HTR-8/SVneo (cell line): ENCODE measurements at regions not wholly inside any gene's neighbourhood (a gene's known extent, or its start where the extent isn't known, plus 50 kb on each side); places are given as distances from the start of the nearest gene placed in this dataset.
"Not testable (repeated sequence)": the region's sequence is repeated elsewhere in the genome, so short reads cannot be mapped to it uniquely, and the experiment has no call there.

ENCODE experiments used
- DNase-seq: peaks from one replicate; pipeline ENCODE4 v3.0.0; 2011; ENCODE audit warnings: low spot score, mixed read lengths; ENCODE audit not compliant: insufficient read length
- FAIRE-seq: peaks from 2 replicates; lab custom pipeline; 2011; peaks lifted over from hg19 to GRCh38; lab: Jason Lieb, UNC

DNA sequence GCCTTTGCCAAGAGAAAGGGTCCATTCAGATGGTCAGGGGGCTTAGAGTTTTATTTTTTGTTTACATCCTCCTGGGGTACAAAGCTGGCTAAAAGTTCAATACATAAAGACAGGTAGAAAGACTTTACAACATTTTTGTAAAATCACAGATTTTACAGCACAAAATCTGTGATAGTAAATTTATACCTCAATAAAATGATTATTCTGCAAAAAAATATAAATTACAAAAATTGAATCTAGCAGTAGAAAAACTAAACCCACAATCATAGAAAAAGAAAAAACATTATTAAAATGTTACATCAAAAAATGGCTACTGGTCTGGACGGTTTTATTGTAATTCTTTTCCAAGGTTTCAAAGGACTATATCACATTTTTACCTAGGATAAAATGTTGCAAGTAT is 674.2 kb upstream of the CHAC2 start:
- no peak for FAIRE-seq
- DNase-seq: no peak

DNA sequence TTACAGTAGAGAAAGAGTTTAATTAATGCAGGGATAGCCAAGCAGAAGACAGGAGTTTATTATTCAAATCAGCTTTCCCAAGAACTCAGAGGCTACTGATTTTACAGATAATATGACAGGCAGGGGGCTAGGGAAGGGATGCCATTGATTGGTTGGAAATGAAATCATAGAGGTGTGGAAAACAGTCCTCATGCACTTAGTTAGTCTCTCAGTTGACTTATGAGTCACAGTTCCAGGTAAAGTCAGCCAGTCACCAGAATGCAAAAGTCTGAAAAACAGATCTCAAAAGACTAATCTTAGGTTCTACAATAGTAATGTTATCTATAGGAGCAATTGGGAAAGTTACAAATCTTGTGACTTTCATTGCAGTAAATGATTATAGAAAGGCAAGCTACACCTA is 676.4 kb upstream of the CHAC2 start:
- no peak for DNase-seq
- FAIRE-seq: no peak

DNA sequence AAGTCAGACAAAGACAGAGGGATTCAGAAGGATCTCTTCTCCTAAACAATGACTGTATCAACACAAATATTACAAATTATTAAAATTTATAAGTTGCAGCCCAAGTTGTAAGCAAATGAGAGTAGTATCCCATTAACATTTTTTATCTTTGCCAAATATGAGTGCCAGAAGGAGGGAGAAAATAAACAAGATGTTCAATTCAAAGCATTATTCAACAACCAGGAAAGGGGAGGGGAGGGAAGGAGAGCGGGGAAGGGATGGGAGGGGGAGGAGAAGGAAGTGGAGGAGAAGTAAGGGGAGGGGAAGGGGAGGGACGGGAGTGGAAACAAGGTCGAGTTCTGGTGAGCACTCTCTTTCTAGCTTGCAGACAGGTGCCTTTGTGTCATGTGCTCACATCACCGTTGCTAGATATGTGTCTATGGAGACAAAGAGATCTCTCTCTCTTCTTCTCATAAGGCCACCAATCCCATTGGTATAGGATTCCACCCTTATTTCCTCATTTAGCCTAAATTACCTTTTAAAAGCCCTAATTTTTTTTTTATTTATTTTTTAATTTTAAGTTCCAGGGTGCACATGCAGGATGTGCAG is 679.6 kb upstream of the CHAC2 start:
- FAIRE-seq (peak; percentile 23), DNase-seq (no peak)

DNA sequence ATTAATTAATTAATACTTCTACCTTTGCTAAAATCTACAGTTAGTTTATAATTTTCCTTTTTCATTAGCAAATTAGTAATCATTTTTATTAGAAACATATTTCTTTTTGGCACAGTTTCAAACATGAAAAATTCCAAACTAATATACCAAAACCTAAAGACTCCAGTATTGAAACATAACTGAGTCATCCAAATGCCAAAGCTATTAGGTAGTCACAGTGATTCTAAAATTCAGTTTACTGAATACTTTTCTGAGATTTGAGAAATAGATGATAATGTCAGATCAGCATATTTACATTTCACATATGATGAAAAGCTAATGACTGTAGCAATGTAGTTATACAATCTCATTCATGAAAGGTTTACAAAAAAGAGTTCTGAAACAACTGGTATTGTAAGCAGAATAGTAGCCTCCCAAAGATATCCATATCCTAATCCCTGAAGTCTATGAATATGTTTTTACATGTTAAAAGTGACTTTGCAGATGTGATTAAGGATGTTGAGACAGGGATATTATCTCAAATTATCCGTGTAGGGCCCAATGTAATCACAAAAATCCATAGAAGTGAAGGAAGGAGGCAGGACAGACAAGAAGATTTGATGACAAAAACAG is 680.2 kb upstream of the CHAC2 start:
- DNase-seq (peak; percentile 35), FAIRE-seq (peak; percentile 63)

DNA sequence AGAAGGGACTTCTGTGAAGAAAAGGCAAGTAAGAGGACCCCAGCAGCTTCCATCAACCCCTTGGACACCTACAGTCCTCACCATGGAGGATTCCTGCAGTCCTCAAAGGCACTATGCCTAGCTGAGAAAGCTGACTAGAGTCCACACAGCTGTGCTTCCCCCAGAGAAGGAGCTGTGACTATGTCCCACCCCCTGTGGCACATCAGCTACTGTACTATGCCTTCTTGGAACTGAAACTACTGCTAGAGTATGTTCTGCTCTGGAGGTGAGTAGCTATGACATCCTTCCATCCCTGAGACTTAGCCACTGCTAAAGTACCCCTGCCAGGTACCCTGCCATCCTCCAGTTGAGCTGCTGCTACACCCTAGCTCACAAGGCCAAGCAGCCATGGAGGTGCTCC is 690.2 kb upstream of the CHAC2 start:
- DNase-seq: no peak
- FAIRE-seq: peak; percentile 69

DNA sequence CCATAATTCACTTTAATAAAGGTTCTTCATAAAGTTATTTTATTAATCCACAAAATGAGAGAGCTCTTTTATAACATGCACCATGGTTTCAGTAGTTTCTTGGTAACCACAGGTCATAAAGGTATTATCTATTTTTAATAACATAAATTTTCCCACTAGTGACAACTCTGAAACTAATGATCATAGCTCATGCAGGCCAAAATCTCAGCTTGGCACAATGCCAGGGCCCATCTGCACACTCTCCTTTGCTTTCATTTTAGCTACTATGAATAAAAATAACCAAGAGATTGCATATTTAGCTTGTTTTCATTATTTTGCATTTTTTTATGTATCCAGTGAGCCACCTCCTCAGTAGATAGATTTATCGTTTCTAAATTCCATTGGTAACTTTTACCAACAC is 691.8 kb upstream of the CHAC2 start:
- FAIRE-seq (no peak), DNase-seq (no peak)

DNA sequence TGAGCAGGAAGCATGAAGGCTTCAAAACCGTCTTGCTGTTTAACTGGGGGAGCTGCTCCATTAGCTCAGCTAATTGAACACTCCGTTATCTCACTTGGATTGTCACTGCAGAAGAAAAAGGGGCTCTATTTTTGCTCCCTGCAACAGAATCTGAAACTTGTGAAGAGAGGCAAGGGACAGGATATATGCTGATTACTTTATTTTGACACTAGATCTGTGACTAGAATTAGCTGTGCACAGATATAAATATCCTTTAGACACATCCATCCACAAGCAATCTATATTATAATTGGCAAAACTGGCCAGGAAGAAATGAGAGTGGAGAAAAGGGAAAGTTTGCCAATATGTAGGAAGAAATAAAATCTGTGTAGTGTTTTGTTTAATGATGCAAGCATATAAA is 700.1 kb upstream of the CHAC2 start:
- no peak for FAIRE-seq
- DNase-seq: no peak

DNA sequence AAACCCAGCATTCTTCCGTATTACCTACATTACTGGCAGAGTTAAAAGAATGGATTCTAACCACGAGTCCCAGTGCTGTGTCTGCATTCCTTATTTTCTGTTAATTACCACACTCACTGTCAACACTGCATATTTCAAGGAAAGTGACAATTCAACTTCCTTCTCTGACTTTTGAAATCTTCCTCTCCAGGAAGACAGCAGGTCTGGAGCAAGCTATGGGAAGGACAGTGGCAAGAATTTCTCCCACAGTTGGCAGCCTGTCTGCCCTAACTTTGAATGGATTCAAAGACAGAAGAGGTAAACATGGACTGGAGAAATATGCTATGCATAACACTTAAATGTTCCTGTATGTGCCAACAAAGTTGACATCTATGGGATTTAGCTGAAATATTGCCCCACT is 700.5 kb upstream of the CHAC2 start:
- FAIRE-seq (no peak), DNase-seq (no peak)

DNA sequence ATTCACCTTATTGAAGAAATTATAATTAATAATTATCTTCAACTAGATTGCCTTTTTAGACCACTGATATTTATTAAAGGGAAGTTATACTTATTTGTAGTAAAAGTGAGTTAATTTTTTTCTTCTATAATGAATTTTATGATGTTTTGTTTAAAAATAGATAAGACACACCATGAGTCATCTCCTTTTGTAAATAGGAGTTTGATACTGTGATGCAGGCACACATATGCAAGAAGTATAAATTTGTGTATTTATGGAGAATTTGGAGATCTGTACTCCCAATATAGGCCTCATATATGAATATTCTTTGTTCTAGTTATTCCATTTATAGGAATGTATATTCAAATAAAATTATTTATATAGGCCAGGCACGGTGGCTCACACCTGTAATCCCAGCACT is 703.5 kb upstream of the CHAC2 start:
- FAIRE-seq (no peak), DNase-seq (no peak)

DNA sequence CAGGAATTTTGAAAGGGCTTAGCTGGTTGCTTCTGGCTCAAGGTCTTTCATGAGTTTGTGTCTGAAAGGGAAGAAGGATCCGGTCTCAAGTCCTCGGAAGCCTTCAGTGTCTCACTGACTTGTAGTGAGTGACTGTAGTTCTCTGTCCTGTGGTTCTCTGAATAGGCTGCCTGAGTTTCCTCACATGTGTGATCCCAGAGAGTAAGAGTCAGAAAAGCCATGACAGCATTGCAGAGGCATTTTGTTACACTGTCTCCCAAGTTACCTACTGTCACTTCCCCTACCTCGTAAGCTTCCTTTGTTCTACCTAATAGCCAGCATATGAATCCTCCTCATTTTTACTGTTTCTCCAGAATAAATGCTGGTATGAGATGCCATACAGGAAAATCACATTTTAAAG is 709.1 kb upstream of the CHAC2 start:
- DNase-seq (no peak), FAIRE-seq (no peak)

DNA sequence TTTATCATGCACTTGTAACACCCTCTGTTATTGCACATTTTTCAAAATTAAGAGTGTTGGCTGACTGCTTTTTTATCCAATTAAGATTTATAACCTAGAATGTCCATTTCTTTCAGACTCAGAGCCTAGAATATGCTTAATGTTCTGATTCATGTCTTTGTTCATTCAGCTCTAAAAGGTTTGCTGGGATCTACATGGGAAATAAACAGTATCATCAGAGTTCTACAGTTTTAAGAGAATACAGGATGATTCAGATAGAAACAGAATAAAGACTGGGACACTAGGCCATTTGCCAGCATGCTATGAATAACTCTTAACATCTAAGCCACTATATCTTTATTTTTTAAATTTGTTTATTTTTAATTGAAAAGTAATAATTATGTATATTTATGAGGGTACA is 713.7 kb upstream of the CHAC2 start:
- no peak for DNase-seq
- FAIRE-seq: no peak

DNA sequence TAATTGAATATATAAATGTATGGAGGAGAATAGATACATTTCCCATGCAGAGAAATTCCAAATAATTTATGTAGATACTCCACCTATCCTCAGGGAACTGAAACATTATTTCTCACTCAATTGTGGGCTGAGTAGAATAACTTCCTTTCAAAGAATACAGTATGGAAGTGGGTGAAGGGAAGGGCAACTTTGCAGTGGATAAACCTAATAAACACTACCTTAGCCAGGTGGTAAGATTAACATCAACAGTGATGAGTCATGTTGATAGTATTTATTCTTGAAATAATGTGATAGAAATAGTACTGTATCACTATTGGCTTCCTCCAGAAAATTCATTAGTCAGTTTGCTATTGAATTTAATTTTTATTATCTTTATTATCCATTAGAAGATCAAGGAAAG is 716.4 kb upstream of the CHAC2 start:
- DNase-seq (no peak), FAIRE-seq (no peak)

DNA sequence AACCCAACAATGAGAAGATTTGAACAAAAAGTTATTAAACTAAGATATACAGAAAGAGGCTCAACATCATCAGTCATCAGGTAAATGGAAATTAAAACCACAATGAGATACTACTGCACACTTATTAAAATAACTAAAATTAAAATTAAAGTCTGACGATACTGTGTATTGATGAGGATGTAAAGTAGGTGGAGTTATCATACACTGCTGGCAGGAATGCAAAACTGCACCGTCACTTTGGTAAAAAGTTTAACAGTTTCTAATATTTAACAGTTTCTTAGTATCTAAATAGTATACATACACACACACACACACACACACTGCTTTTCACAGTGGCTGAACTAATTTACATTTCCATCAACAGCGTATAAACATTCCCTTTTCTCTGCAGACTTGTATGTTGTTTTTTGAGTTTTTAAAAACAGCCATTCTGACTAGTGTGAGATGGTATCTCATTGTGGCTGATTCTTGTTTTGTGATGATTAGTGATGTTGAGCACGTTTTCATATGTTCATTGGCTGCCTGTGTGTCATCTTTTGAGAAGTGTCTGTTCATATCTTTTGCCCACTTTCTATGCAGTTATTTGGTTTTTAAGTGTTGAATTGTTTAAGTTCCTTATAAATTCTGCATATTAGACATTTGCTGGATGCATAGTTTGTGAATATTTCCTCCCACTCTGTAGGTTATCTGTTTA is 726.9 kb upstream of the CHAC2 start:
- no peak for DNase-seq
- FAIRE-seq: no peak

DNA sequence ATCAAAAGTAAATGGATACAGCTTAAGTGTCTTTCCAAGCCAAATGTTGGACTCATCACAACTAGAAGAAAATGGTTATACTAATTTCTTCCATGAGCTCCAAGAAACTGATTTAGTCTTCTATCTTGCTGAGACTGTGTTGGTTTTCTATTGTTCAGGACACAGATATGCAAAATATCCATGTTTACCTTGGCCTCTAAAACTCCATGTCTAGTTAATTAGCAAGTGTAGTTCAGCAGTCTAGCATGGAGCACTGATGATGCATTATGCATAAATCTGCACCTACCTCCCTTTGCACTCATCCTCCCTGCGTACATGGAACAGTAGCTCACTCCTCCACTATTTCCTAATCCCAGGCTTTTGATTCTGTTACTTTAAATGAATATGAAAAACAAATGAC is 731.4 kb upstream of the CHAC2 start:
- FAIRE-seq: peak; percentile 42
- DNase-seq: no peak

DNA sequence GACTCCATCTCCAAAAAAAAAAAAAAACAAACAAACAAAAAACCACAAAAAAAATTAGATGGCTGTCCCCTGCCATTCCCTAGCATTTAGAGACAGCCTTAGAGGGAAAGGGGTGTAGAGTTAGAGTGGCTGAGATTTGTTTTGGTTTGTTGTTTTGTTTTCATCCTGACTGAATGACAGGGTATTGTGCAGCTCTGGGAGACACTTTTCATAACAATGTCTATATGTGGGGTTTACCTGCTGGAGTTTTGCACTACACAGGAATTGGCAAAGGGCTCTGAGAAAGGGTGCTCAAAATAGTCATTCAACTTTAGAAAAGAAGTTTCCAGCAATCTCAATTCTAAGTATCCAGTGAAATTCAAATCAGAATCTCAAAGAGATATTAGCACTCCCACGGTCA is 732.5 kb upstream of the CHAC2 start:
- FAIRE-seq (no peak), DNase-seq (no peak)

DNA sequence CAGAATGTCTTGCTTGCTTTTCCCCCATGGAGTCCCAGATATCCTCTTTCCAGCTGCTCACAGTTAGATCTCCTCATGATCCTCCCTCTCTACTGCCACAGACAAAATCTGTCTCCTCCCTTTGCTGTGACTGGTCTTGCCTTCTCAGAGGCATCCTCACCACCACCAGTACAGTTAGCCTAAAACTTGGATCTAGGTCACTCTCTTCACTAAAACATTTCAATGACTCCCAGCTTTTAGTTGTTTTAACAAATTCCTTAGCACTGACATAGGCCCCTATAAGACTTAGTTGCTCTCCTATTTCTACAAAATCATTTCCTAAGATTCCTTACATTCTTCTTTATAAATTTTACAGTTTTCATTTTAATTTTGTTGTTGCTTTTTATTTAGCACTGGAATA is 734.2 kb upstream of the CHAC2 start:
- no peak for DNase-seq
- no peak for FAIRE-seq

DNA sequence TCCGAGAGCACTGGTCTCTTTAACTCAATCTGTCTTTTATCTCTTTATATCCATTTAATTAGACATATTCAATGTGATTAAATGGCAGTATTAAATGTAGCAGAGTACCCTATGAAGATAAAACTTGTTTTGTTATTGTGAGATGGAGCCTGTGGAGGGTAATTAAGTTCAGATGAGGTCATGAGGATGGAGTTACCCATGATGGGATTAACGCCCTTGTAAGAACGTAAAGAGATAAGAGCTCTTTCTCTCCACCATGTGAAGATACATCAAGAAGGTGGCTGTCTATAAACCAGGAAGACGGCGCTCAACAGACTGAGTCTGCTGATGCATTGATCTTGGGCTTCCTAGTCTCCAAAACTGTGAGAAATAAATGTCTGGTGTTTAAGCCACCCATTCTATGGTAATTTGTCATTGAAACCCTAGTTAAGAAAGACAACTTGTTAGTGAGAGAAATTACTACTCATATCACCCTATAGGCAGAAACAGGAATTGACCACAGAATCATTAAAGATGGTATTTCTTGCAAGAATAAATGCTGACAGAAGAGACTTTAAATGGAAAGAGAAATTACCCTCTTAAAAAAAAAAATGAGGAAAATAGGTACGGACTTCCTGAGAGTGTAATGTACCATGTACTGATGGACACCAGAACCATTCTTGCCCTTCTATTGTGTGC is 738.7 kb upstream of the CHAC2 start:
- no peak for FAIRE-seq
- no peak for DNase-seq

DNA sequence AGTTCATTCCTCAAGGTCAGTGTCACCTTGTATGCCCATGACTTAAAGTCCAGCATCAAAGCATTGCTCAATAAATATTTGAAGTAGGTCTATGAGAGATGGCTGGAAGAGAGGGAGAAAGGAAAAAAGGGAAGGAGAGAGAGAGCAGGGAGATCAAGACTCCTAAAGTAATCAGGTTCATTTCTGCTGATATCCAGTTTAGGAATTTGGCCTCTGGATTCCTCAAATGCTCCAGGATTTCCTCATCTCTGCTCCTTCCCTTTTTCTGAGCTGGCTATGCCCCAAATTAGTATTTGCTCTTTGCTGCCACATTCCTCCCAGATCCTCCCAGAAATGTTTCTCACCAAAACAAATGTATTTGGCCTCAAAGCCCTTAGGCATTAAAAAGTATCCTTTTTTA is 739.4 kb upstream of the CHAC2 start:
- FAIRE-seq (peak; percentile 66), DNase-seq (peak; percentile 25)

DNA sequence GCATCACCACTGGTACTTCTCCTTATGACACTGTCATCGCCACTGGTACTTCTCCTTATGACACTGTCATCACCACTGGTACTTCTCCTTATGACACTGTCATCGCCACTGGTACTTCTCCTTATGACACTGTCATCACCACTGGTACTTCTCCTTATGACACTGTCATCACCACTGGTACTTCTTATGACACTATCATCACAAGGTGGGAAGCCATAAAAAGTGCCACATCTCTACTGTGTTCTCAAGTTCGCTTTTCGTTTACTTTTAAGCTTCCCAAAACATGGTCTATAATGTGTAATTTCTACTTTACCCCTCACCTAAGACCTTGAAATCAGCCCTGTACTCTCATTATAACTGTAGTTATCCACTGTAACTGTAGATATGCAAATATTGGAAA is 745.4 kb upstream of the CHAC2 start:
- peak; percentile 92 for FAIRE-seq
- DNase-seq: not testable (repeated sequence)

DNA sequence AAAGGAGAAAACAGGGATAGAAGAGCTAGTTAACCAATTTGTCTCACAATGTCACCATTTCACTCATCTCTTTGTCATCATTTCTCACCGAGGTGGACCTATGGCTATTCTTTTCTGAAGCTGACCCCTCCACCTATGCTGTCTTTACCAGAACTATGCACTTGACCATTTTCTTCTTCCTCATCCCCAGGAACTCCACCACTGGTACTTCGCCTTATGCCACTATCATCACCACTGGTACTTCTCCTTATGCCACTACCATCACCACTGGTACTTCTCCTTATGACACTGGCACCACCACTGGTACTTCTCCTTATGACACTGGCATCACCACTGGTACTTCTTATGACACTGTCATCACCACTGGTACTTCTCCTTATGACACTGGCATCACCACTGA is 745.8 kb upstream of the CHAC2 start:
- DNase-seq (no peak), FAIRE-seq (no peak)

DNA sequence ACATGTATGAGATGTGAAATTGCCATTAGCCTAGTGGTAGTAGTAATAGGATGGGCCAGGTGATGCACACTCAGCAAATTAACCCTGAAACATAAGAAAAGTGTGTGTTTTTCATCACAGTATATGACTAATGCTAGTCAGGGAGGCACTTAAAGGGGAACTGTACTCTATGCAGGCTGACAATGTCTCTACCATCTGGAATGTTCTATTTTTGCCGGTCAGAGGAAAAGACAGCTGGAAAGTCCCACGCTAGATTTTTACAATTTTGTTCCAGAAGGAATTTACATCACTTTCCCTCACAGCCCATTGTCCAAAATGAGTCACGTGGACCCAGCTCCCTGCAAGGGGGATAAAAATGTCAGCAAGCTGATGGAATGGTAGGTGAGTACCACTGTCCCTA is 746.3 kb upstream of the CHAC2 start:
- FAIRE-seq: no peak

More for the DNA sequence above, 746.3 kb upstream of the CHAC2 start:
- no peak for DNase-seq
